ENCODE measurements at regions not wholly inside any gene's neighbourhood (a gene's known extent, or its start where the extent isn't known, plus 50 kb on each side); places are given as distances from the start of the nearest gene placed in this dataset.
A peak's percentile ranks its signal among the peaks of the same experiment; 100 is the strongest.
"Not testable (repeated sequence)": the region's sequence is repeated elsewhere in the genome, so short reads cannot be mapped to it uniquely, and the experiment has no call there.

DNA sequence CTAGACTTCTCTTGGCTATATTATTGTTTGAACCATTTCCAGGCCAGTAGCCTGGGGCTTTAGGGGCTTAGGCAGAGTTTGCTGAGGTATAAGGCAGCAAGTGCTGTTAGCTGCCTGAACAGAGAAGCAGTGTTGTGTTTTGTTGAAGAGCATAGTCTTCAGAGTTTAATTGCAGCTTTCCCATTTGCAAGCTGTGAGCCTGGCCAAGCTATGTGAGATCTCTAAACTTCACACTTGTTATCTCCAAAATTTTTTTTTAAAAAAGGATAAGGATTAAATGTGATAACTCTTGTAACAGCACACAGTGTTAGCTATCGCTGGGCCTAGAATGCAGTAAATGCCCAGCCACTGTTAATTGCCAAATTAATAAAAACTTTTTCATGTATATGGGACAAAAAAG is 782.4 kb downstream of the REEP3 start:
- no peak for DNase-seq (ENCODE audit: low spot score)

DNA sequence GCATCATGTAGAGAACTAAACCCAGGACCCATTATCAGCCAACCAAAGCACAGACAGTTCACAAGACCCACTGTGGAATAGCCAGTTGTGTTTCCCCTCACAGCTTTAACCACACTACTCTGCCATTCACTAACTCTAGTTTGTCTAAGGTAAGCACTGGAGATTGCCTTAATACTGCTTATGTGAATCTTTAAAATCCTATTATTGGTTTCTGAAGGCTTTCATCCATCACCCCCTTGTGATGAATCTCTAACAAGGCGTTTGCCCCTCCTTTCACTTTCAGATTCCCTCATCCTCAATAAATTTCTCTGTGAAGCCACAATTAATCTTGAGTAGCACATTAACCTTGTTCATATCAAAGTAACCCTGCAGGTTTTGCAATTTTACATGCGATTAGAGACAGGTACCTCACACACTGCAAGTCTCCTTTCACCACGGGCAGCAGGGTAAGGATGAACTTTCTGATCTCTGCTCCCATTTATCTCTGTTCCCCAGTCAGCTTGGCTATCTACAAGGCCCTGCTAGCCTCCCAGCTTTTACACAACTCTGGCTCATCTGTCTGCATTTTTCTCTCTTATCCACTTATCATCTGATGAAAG is 785.6 kb downstream of the REEP3 start:
- DNase-seq (ENCODE audit: low spot score) = no peak

DNA sequence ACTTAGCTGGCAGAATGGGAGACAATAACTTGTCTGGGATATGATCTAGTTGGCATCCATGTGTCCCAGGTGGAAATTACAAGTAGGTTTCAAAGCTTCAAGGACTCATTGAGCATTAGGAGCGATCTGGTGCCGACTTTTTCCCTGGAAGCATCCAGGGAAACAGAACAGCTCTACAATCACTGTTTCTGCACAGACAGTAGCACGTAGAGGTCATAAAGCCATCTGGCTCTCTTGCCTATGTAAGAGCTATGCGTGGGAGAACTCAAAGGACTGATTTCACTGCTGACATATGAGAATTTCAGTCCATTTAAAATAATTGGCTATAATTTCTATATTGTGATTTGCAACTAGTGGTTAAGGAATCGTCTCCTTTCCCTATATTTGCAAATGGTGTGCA is 791.7 kb downstream of the REEP3 start:
- DNase-seq (ENCODE audit: low spot score) = no peak

DNA sequence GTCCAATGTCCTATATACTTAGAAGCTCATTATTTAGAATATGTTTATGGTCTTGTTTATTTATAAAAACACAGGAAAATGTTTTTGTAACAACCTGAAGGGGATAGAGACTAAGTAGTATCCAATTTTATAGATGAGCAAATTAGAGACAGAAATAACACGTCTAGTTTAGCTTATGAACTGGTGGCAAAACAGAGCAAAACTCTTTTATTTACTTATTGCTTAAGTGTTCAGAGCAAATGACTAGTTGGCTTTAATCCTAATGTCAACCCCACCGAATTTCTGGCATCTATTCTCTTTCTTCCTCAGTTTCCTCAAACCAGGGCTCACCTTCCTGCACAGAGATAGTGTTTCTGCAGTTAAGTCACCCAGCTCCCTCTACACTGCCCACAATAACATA is 792.8 kb downstream of the REEP3 start:
- no peak for DNase-seq (ENCODE audit: low spot score)

DNA sequence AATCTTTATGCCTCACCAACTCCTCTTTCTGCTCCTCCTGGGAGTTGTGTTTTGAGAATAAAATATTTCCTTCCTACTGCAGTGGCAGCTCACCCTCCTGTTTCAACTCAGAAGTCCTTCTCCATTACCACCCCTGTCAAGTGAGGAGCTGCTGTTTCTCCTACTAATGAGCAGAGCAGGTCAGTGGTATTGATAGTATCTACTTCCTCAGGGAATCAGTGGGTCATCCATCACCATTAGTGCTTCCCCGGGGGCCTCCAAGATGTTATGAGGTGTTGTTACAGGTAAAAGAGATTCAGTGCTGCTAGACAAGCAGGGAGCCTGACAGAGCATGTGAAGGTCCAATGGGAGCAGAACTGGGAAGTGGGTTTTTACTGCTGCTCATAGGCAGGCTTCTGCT is 795.2 kb downstream of the REEP3 start:
- DNase-seq (ENCODE audit: low spot score) = peak; percentile 97

DNA sequence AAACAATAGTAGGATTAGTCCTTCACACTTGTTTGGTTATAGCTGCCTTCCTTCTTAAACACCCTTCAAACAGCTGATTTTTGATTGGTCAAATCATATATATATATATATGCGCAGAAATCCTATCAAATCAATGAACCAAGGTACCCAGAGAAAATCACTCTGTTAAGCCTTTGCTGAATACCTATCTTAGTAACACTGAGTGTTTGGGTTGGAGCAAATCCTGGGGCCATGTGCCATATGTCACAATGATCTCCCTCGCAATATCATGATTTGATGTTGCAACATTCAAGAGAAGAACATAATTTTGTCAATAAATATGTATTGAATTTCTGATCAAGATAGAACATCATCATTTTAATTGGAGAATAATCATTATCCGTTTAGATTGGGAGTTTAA is 795.6 kb downstream of the REEP3 start:
- DNase-seq (ENCODE audit: low spot score) = no peak

DNA sequence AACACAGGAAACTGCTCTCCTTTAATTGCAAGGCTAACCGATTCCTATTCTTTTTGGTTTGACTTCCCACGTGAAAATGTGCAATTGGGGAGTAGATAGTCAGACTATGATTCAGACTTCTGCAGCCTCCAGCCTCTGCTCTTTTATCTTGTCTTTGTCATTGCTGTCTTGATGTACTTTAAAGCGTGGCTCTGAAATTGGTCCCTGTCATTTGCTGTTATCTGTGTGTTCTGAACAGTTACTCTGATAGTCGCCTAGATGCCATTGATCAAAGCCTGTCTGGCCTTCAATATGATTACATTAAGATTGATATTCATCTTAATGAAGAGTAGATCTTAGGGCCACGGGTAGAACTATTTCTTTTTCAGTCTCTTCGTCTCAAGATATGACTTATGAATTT is 799.2 kb downstream of the REEP3 start:
- DNase-seq (ENCODE audit: low spot score) = peak; percentile 93

DNA sequence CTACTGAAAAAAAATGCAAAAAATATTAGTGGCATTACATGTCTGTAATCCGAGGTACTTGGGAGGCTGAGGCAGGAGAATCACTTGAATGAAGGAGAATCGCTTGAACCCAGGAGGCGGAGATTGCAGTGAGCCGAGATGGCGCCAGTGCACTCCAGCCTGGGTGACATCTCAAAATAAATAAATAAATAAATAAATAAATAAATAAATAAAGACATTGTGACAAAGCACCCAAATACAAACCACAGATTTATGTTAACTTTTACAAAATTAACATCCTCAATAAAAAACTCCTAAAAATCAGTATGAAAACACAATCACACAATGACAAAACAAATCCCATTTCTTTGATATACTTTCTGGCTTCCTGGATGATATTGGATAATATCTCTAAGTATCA is 808.3 kb downstream of the REEP3 start:
- no peak for DNase-seq (ENCODE audit: low spot score)

DNA sequence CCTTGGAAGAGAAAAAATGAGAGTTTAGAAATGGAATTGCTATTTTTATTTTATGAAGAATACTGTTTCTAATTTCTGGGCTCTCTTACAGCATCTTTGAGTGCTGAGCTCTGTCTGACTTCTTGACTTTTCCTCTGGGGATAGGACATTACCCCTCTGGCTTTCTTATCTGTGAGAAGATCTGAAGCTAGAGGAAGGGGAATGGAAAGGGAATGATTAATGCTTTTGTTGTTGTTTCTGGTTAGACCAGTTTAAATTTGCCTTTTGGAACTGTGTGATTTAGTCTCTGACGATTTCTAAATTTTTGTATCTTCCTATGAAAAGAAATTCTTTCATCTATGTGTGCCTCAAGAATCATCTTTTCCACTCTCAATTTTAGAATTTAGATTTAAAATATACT is 811.4 kb downstream of the REEP3 start:
- peak; percentile 86 for DNase-seq (ENCODE audit: low spot score)

DNA sequence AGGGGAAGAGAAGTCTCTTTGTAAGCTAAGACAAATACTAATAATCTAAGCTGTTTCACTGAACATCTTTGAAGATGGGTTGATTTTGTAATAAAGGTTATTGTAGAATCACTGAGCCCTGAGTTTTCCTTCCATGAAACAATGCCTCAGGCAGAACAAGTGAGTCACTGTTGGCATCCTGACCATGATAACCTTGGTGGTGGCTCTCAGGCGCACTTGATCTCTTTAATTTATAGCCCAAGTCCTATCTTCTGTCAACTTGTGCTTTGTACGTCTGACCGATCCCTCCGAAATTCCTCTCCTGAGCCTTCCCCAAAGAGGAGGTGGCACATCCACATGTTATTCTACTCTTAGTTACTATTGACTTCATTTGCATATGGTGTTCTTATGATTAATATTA is 812.9 kb downstream of the REEP3 start:
- DNase-seq (ENCODE audit: low spot score) = no peak

DNA sequence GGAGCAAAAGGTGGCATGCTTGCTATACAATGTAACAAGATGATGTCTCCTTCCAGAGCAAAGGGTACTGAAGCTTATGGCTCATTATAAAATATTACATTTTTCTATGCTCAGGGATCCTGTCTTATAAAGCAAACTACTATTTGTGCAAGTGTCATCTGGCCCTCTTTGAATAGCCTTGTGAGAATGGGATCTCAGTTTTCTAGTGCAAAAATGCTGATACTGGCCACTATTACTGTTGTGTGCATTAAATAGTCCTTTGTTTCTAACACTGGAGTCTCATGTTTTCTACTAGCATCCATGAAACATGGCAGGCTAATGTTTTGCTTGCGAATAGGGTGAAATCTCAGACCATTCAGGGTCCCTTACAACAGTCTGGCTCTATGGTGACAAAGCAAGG is 823.0 kb downstream of the REEP3 start:
- DNase-seq (ENCODE audit: low spot score) = no peak

DNA sequence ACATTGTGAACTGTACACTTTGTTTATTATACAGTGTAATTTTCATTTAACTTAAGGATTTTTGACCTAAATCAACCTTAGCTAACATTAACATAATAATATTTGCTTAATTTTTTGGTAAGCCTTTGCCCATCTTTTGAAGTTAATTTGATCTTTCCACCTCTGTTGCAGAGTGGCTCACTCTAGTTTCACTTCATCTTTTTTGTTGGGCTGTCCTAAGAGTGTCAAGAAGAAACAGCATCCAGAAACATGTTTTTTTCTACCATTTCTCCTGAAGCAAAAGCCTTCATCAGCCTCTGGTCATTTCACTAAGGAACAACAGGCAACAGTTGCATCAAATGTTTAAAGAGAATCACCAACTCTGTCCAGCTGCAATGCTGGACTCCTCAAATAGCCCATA is 824.7 kb downstream of the REEP3 start:
- DNase-seq (ENCODE audit: low spot score) = no peak

DNA sequence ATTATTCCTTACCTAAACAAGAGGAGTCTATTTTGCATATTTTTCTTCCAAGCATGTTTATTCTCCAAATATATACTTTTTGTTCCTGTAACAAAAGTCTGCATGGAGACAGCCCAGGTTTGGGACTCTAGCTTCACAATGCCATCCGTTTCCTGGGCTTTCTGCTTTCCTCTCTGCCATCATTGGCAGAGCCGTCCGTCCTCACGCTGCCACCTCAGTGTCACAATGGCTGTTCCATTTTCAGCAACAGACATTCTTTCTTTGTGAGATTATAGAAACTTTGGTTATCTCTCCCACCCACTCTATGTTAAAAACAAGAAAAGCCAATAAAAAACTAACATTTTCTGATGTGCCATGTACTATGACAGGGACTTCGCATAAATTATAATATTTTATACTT is 825.2 kb downstream of the REEP3 start:
- DNase-seq (ENCODE audit: low spot score) = no peak

DNA sequence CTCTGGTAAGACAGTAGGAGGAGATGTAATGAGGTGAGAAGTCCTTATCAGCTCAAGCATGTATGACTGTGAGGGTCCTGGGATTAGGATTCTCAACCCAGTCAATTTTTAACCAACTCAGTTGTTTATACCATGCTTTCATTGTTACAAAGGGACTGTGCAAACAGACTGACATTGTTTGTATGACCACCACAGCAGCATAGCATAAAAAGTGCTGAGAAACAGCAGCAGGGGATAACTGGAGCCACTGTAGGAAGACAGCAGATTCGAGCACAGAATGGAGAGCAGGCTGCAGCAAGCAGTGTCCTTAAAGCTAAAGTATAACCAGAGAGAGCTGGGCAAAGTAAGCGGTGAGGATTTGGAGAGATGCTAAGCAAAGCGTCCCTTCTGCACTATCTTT is 829.5 kb downstream of the REEP3 start:
- DNase-seq (ENCODE audit: low spot score) = peak; percentile 36

DNA sequence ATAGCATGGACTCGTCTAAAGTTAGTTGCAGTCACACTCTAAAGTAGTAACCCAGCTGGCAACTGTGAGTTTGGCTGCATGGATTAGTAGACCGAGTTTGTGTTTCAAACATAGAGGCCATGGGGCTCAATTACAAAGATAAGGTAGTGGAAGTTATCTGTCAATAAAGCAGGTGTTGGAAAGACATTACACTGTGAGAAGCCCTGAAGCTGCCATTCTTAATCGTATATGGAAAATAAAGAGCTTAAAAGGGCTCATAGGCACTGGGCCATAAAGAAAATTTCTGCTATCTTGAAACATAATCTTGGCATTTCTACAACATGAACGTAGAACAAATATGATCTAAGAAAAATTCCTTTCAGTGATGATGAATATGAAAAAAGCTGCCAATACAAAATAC is 837.7 kb downstream of the REEP3 start:
- DNase-seq (ENCODE audit: low spot score) = no peak

DNA sequence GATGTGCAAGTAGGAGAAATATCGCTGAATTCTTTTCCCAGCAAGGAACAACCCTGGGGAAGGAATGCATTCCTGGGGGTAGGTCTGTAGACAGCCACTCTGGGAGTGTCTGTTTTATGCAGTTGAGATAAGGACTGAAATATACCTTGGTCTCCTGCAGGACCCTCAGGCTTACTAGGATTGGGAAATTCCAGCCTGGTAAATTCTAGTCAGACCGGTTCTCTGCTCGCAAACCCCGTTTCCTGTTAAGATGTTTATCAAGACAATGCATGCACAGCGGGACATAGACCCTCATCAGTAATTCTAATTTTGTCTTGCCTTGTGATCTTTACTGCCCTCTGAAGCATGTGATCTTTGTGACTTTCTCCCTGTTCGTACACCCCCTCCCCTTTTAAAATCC is 839.0 kb downstream of the REEP3 start:
- DNase-seq (ENCODE audit: low spot score) = not testable (repeated sequence)

DNA sequence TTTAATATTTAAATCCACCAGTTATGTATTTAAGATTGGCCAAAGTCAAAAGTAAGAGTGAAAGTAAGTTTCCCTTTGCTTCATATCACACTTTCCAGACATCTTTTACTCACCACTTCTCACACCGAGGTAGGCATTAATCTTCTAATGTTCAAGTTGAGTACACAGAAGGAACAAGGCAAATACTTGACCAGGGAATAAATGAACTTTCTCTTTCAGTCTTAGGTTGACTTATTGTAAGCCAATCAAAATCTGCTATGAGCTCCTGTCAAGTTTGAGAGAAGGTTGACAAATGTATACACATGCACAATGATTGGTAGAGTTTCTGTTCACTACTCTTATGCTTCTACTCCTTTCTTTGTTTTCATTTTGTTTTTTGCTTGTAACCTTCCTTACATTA is 842.5 kb downstream of the REEP3 start:
- no peak for DNase-seq (ENCODE audit: low spot score)

DNA sequence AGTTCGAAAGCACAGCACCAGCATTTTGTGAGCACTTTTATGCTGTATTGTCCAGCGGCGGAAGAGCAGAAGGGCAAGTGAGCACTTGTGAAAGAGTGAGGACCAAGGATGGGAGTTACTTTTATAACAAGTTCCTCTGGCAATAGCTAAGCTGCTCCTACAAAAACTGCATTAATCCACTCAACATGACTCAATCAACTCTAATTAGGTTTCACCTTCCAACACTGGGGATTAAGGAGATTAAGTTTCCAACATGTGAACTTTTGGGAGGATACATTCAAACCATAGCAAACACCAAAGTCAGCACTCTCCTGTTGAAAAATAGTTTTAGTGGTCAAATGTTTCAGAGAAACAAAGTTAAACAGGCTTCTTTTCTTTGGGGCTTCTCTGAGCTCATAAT is 844.5 kb downstream of the REEP3 start:
- no peak for DNase-seq (ENCODE audit: low spot score)

DNA sequence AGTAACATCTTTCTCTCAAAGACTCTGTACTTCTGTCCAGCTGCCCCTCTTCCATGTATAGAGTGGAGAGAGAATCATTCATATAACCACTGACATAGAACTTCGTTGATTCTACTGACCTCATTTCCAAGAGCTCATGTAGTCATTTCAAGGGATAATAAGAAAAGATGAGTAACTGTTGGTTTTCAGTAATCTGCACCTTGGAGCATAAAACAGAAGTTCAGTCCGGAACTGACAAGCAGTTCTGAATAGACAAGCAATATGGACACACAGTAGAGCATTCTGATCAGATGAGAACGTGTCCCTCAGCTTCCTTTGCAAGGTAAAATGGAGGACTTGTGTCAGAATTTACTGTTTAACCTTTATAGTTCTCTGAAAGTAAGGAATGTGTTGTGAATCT is 847.1 kb downstream of the REEP3 start:
- no peak for DNase-seq (ENCODE audit: low spot score)

DNA sequence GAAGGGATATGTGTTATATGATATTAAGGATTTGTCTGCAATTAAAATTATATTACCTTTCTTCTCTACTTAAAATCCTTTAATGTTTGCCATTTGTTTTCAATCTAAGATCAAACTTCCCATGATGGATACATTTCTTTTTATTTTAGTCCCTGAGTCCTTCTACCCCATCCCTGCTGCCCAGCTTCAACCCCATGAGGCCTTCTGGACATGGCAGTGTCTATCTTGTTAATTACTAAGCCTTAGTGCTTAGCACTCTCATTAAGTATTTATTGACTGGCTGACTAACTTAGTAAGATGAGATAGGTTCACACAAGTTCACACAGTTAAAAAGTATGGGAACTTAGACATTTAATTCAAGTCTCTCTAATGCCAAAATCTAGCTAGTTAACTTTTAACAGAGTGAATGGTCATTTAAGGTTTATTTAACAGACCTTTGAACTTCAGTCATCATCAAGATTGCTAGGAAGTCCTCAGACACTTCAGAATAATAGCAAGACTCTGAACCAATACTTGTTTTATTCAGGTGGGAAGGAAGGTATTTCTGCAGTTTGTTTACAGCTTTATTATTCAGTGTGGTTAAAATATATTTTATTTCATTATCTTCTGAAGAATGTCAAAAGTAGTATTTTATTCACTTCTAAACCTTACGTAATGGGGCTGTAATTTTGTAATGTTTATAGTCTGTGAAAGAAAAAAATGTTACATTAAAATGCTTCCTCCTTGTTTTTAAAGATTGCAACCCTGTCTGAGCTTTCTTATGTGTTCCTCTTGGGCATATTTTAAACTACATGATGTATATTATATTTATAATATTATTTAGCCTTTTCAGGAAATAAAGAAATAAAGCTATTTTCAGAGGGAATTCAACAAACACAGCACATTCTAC is 848.9 kb downstream of the REEP3 start:
- no peak for DNase-seq (ENCODE audit: low spot score)

DNA sequence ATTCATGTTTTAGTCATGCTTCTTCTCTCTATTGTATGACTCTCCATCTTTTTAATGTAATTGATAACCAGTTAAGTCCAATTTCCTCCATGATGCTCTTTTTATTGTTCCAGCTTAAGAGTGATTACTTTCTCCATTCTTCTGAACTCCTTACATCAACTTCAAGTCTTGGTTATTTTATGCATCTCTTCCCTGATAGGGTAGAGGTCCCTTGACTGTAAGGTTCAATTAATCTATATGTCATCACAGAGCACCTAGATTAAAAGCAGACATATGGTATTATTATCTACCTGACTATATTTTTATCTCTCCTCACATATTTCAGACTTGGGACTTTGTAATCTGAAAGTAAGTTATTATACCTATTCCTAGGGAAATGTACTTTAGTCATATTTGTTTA is 853.1 kb downstream of the REEP3 start:
- DNase-seq (ENCODE audit: low spot score) = no peak

DNA sequence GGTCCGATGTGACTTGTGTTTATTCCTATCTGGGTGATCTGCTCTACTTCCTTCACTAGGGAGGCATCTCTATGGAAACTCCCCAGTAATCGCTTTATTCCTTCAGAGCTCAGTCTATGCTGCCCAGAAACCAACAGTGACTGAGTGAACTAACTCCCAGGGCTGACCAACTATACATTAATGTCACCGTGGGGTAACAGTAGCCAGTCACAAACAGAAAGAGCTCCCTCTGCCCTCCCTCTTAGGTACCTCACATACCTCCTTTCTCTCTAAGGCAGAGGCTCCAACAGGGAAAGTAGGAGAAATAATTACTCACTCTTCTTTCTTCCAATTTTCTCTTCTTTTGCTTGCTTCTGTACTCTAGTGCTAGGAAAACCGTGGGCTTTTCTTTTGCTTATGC is 855.0 kb downstream of the REEP3 start:
- peak; percentile 86 for DNase-seq (ENCODE audit: low spot score)

DNA sequence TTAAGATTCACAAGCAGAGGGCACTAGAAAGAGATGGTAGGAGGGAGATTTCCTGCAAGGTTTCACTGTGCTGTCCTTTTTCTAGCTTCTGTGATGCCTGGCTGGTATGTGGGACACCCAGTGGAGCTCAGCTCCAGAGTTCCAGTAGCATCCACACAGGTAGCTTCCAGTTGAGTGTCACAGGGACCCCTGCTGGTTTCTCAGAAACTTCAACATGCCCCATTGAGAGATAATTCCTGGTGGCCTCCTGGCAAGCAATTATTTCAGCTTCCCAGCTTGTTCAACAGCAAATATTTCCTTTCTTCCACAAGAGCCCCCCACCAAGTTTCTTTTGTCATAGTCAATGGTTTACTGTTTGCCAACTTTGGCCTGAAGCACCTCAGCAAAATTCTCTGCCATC is 858.7 kb downstream of the REEP3 start:
- peak; percentile 36 for DNase-seq (ENCODE audit: low spot score)

DNA sequence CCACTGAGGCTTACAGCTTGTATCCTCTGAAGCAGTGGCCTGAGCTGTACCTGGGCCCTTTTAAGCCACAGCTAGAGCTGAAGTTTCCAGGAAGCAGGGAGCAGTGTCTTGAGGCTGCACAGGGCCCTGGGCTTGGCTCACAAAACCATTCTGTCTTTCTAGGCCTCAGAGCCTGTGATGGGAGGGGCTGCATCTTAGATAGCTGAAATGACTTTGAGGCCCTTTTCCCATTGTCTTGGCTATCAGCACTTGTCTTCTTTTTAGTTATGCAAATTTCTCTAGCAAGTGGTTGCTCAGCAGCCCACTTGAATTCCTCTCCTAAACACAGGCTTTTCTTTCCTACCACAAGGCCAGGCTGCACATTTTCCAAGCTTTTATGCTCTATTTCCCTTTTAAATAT is 864.2 kb downstream of the REEP3 start:
- no peak for DNase-seq (ENCODE audit: low spot score)
